K562 (cell line): ENCODE measurements at regions not wholly inside any gene's neighbourhood (a gene's known extent, or its start where the extent isn't known, plus 50 kb on each side); places are given as distances from the start of the nearest gene placed in this dataset.

Experiments
- ATAC-seq: fragments of 200-7000 bp; cut with Tn5 transposase; 3 replicates; pipeline ENCODE4 v1.9.1; 2020; ENCODE audit warnings: moderate library complexity
- BruUV-seq: library from RNA; stranded (reverse); fragments of 400-500 nt; replicated peaks from 2 replicates; lab custom pipeline; 2021; lab: Mats Ljungman, UMichigan
- CTCF ChIA-PET: fragments of 300-600 bp; formaldehyde crosslinking; extraction: SDS; loops from one replicate; lab custom pipeline; 2021; ENCODE audit warnings: low intra/inter-chr PET ratio; lab: Yijun Ruan, JAX
- POLR2A ChIA-PET: fragments of 300-600, 350-650 bp; sonication (Branson Sonifier 250); formaldehyde crosslinking; extraction: SDS; loops from one replicate; lab custom pipeline; 2021; ENCODE audit warnings: antibody characterized with exemption, inconsistent platforms; lab: Yijun Ruan, JAX
- DNase-seq, 4 experiments: peaks; one replicate each; pipeline versions ENCODE4 v3.0.0 to v3.0.0-alpha.2; 2011 to 2018; ENCODE audit warnings: low spot score in 3 of 4, mixed read lengths in 3 of 4; ENCODE audit errors: extremely low read depth in 1 of 4
- FAIRE-seq: peaks from 2 replicates; lab custom pipeline; 2011; peaks lifted over from hg19 to GRCh38; lab: Jason Lieb, UNC
- H2AFZ ChIP-seq: 2 replicates; pipeline ENCODE4 v1.6.0; 2011; ENCODE audit warnings: low read depth, low read length, control low read depth, inconsistent platforms
- H3K27ac ChIP-seq: fragments of 200-600 bp; 3 replicates; pipeline ENCODE4 v1.8.0; 2011; ENCODE audit warnings: low read depth, mild to moderate bottlenecking, control low read depth, inconsistent platforms, low read length, moderate library complexity, mixed read lengths; ENCODE audit errors: extremely low read depth
- H3K27me3 ChIP-seq, 2 experiments: fragments of 300-600 bp in 1 of 2; 2 replicates in 1 of 2; 3 replicates in 1 of 2; pipeline versions ENCODE4 v1.6.0 to v1.8.0; 2011; ENCODE audit warnings: inconsistent platforms in 2 of 2, low read length in 2 of 2, mild to moderate bottlenecking in 1 of 2, mixed read lengths in 1 of 2, moderate library complexity in 1 of 2; ENCODE audit not compliant: control insufficient read depth in 2 of 2, insufficient read depth in 2 of 2
- H3K36me3 ChIP-seq: fragments of 300-600 bp; 3 replicates; pipeline ENCODE4 v1.8.0; 2011; ENCODE audit warnings: mild to moderate bottlenecking, low read length, inconsistent platforms; ENCODE audit not compliant: control insufficient read depth, insufficient read depth
- H3K4me1 ChIP-seq, 2 experiments: fragments of 200-600 bp in 1 of 2; replicated peaks in 1 of 2; 2 replicates in 1 of 2; 3 replicates in 1 of 2; pipeline versions ENCODE4 v1.5.1 to v1.8.0; 2011; ENCODE audit warnings: inconsistent platforms in 2 of 2, low read length in 2 of 2, mild to moderate bottlenecking in 1 of 2, mixed read lengths in 1 of 2, moderate library complexity in 1 of 2; ENCODE audit not compliant: control insufficient read depth in 2 of 2, insufficient read depth in 2 of 2
- H3K4me2 ChIP-seq: 2 replicates; pipeline ENCODE4 v1.6.1; 2011; ENCODE audit warnings: low read length, control low read depth, inconsistent platforms, mixed read lengths; ENCODE audit not compliant: insufficient read depth
- H3K4me3 ChIP-seq: fragments of 200-600 bp; sonication (generic), shearing (Covaris generic); 2 replicates; pipeline ENCODE4 v1.5.1; 2016; ENCODE audit warnings: control low read depth, inconsistent platforms
- H3K79me2 ChIP-seq: fragments of 200-600 bp; 3 replicates; pipeline ENCODE4 v1.8.0; 2011; ENCODE audit warnings: low read length, inconsistent platforms; ENCODE audit not compliant: control insufficient read depth, insufficient read depth
- H3K9ac ChIP-seq, 2 experiments: 2 replicates each; pipeline versions ENCODE4 v1.6.0 to v1.6.1; 2011; ENCODE audit warnings: low read depth in 2 of 2, low read length in 2 of 2, control low read depth in 1 of 2, inconsistent platforms in 1 of 2, mild to moderate bottlenecking in 1 of 2, mixed read lengths in 1 of 2; ENCODE audit not compliant: insufficient read depth in 1 of 2
- H3K9me1 ChIP-seq: one replicate; pipeline ENCODE4 v1.6.0; 2011; ENCODE audit warnings: inconsistent platforms, mild to moderate bottlenecking, low read length, moderate library complexity; ENCODE audit not compliant: control insufficient read depth, insufficient read depth
- H3K9me3 ChIP-seq: replicated peaks from 2 replicates; pipeline ENCODE4 v1.5.1; 2011; ENCODE audit warnings: low read depth, low read length, inconsistent platforms; ENCODE audit not compliant: control insufficient read depth, insufficient read depth
- H4K20me1 ChIP-seq: replicated peaks from 2 replicates; pipeline ENCODE4 v1.6.1; 2011; ENCODE audit warnings: low read length, inconsistent platforms, mixed read lengths; ENCODE audit not compliant: control insufficient read depth, insufficient read depth
- GABPA ChIP-seq: fragments of 200-800 bp; sonication (Bioruptor generic); conservative IDR thresholded peaks from 2 replicates; pipeline ENCODE4 v1.6.1; 2016; ENCODE audit warnings: low read depth, missing genetic modification characterization, missing compliant biosample characterization
- HMG20A ChIP-seq: fragments of 450-650 bp; formaldehyde crosslinking; conservative IDR thresholded peaks from 2 replicates; pipeline ENCODE4 v1.4.0; 2020; ENCODE audit warnings: mild to moderate bottlenecking, mixed read lengths
- NR2C2 ChIP-seq, 2 experiments: fragments of 200-800 bp in 1 of 2; sonication (Bioruptor generic) in 1 of 2; sonication (generic) in 1 of 2; formaldehyde crosslinking in 1 of 2; IDR thresholded peaks; 2 replicates each; pipeline versions ENCODE4 v1.6.1 to v1.8.0; 2016 to 2022; ENCODE audit warnings: mild to moderate bottlenecking in 1 of 2, missing compliant biosample characterization in 1 of 2, missing genetic modification characterization in 1 of 2, missing genetic modification reagents in 1 of 2
- NR3C1 ChIP-seq: sonication (generic); formaldehyde crosslinking; IDR thresholded peaks from 2 replicates; pipeline ENCODE4 v1.8.1; 2022; ENCODE audit warnings: missing genetic modification reagents
- PML ChIP-seq: IDR thresholded peaks from 2 replicates; pipeline ENCODE4 v1.6.1; 2012; ENCODE audit warnings: low read length, inconsistent platforms
- POLR3G ChIP-seq: IDR thresholded peaks from 2 replicates; pipeline ENCODE4 v1.6.1; 2011; ENCODE audit not compliant: insufficient read length, insufficient replicate concordance; ENCODE audit errors: extremely low read depth
- RFX1 ChIP-seq: fragments of 450-650 bp; IDR thresholded peaks from 2 replicates; pipeline ENCODE4 v1.6.1; 2016; ENCODE audit warnings: mild to moderate bottlenecking, moderate library complexity
- ZFP36 ChIP-seq: fragments of 150-350 bp; IDR thresholded peaks from 2 replicates; pipeline ENCODE4 v1.6.1; 2018; ENCODE audit warnings: low read length, low read depth; ENCODE audit not compliant: partially characterized antibody
- WGBS: fragments of 100-300 bp; shearing (Covaris generic); methylation state at CpG from one replicate; pipeline ENCODE4 v1.1.6; 2016; ENCODE audit warnings: low coverage, mixed read lengths; ENCODE audit not compliant: insufficient coverage; ENCODE audit errors: missing lambda C conversion rate; 5-methylcytosine and 5-hydroxymethylcytosine counted together
- in situ Hi-C: fragments of 300-500 bp; cut with MboI; formaldehyde crosslinking; loops from 4 replicates; pipeline ENCODE4 v1.15.0; 2018; ENCODE audit warnings: inconsistent platforms, mixed read lengths
- intact Hi-C: fragments of 100-400 bp; cut with micrococcal nuclease; formaldehyde crosslinking; loops from 2 replicates; pipeline ENCODE4 v1.14.2; 2022
- TF ChIP-seq, protein P1 (sequence below): sonication (generic); formaldehyde crosslinking; IDR thresholded peaks from 2 replicates; pipeline ENCODE4 v1.8.0; 2022; ENCODE audit warnings: missing genetic modification reagents, mild to moderate bottlenecking, moderate library complexity, borderline replicate concordance

DNA sequence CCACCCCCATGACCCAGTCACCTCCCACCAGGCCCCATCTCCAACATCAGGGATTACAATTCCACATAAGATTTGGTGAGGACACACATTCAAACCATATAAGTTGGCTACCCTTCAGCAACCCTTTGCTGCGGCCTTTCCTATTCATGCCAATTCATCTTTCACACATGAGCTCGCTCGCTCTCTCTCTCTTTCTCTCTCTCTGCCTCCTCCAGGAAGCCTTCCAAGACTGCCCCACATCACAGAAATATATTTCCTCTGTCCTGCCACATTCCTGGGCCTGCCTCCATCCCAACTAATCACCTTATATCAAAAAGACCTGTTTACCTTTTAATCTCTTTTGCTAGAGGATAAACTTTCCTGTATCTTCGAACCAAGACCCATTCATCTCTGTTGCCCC lies 188.9 kb downstream of the TTC32 start:
- Histone ChIP-seq H3K27me3 (peaks cover 0 to 18% of the 10 kb centered on the region in 2 experiments; a peak in 1 of 5 replicates), H3K4me2 (no peak overlapping the region), H3K4me3 (no peak overlapping the region), H3K4me1 (no peaks in the 10 kb centered on the region), H2AFZ (no peak overlapping the region), H4K20me1 (no peaks in the 10 kb centered on the region; the same call in 1 of the 2 replicates), H3K9me1 (no peaks in the 10 kb centered on the region), H3K9ac (no peak overlapping the region), H3K27ac (no peak overlapping the region), H3K79me2 (no peaks in the 10 kb centered on the region), H3K9me3 (no peaks in the 10 kb centered on the region), H3K36me3 (no peaks in the 10 kb centered on the region)
- ATAC-seq (no peak), FAIRE-seq (no peak), DNase-seq (no peak)
- BruUV-seq, result no TSS peak
- TF ChIP-seq GABPA (tag) (no peak), ZFP36 (peak; percentile 89)
- CTCF ChIA-PET, result no interaction called here
- 0% methylated on average over 4 of the region's 4 CpGs for WGBS
- in situ Hi-C loops (no loop called here), intact Hi-C loops (no loop called here)
- POLR2A ChIA-PET, result no interaction called here

DNA sequence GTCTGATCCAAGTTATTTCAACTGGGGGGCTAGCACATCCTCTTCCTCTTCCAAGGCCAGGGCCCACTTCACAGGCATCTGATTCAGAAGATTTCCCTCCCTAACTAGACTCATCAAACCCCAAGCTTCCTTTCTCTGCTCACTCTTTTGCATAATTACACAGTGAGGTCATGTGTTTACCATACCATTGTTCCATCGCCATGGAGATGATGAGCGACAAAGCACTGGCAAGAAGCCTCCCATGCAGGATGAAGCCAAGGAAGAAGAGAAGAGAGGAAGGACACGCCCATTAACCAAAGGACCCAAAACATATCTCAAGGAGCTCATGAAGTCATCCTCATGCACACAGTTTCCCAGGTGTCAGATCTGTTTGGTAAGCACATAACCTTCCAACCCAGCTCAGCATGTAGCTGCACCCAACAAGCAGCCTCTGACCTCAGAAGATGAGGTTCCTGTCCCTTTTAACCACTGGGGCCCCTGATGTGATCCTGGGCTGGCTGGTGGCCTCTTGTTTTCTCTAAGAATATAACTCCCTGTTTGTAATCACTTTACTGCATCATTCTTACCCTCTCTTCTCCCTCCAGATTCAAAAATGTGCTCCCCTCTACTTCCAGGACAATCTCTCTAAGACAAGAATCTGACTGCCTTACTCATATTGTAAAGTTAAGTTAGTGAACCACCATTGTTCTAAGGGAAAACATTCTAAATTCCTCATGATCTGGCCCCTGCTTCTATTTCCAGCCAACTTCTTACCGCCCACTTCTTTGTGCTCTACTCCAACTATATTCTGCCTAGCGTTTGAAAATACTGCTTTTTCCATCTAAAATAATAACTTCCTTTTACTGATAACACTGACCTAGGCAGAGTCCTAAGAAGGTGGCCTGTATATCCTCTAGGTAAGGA lies 190.1 kb downstream of the TTC32 start:
- intact Hi-C loops (no loop called here), in situ Hi-C loops (no loop called here)
- Histone ChIP-seq H3K4me1 (no peaks in the 10 kb centered on the region), H3K27me3 (peaks cover 0 to 18% of the 10 kb centered on the region in 2 experiments; a peak in 1 of 5 replicates), H3K9ac (no peak overlapping the region), H2AFZ (no peak overlapping the region), H3K9me1 (no peaks in the 10 kb centered on the region), H4K20me1 (no peaks in the 10 kb centered on the region; the same call in 1 of the 2 replicates), H3K79me2 (no peaks in the 10 kb centered on the region), H3K4me2 (no peak overlapping the region), H3K27ac (no peak overlapping the region), H3K9me3 (no peaks in the 10 kb centered on the region), H3K4me3 (no peak overlapping the region), H3K36me3 (no peaks in the 10 kb centered on the region)
- POLR2A ChIA-PET, result no interaction called here
- FAIRE-seq (no peak), DNase-seq (no peak), ATAC-seq (no peak)
- WGBS, result 0% methylated on average over 4 of the region's 5 CpGs
- BruUV-seq, result no TSS peak
- CTCF ChIA-PET, result no interaction called here
- no peak for TF ChIP-seq NR3C1 (CRISPR knock-in tag)
- no peak for TF ChIP-seq PML
- no peak for TF ChIP-seq NR2C2 (CRISPR knock-in tag; IDR thresholded peaks at IDR 0.05)
- TF ChIP-seq NR2C2 (tag; IDR thresholded peaks at IDR 0.05), result no peak
- no peak for TF ChIP-seq POLR3G
- no peak for TF ChIP-seq HMG20A (CRISPR knock-in tag)
- TF ChIP-seq, protein P1, sequence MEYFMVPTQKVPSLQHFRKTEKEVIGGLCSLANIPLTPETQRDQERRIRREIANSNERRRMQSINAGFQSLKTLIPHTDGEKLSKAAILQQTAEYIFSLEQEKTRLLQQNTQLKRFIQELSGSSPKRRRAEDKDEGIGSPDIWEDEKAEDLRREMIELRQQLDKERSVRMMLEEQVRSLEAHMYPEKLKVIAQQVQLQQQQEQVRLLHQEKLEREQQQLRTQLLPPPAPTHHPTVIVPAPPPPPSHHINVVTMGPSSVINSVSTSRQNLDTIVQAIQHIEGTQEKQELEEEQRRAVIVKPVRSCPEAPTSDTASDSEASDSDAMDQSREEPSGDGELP (CRISPR knock-in tag), result no peak
- TF ChIP-seq RFX1, result peak; percentile 30
